ENCODE measurements at regions not wholly inside any gene's neighbourhood (a gene's known extent, or its start where the extent isn't known, plus 50 kb on each side); places are given as distances from the start of the nearest gene placed in this dataset.

GRCh38 chr7:153005750-153006435, 246.3 kb downstream of the ACTR3B start:
- TF ChIP-seq EGR1 (IDR thresholded peaks at IDR 0.05) (no peak), EP300 (IDR thresholded peaks at IDR 0.05; ENCODE audit: borderline replicate concordance) (no peak), FOXM1 (IDR thresholded peaks at IDR 0.05; ENCODE audit: borderline replicate concordance, low read depth) (no peak), YY1 (IDR thresholded peaks at IDR 0.05; ENCODE audit: low read depth) (no peak), RAD21 (IDR thresholded peaks at IDR 0.05; ENCODE audit: low read depth) (no peak), MAX (IDR thresholded peaks at IDR 0.05) (no peak), CEBPB (IDR thresholded peaks at IDR 0.05) (no peak), TAF1 (IDR thresholded peaks at IDR 0.05; ENCODE audit: low read depth) (no peak), REST (IDR thresholded peaks at IDR 0.05; ENCODE audit: low read depth) (no peak), TEAD4 (IDR thresholded peaks at IDR 0.05) (no peak), TCF12 (IDR thresholded peaks at IDR 0.05; ENCODE audit: low read depth) (no peak), USF1 (IDR thresholded peaks at IDR 0.05) (no peak), CREB1 (IDR thresholded peaks at IDR 0.05; ENCODE audit: low read depth) (no peak), NFIC (IDR thresholded peaks at IDR 0.05) (no peak)
